Smooth muscle cell (in vitro differentiated cells): ENCODE measurements at regions not wholly inside any gene's neighbourhood (a gene's known extent, or its start where the extent isn't known, plus 50 kb on each side); places are given as distances from the start of the nearest gene placed in this dataset.

Experiments
- DNase-seq: peaks from one replicate; lab custom pipeline; 2025; ENCODE audit not compliant: unreplicated experiment; lab: John Stamatoyannopoulos, UW
- H2AFZ ChIP-seq: fragments of 200-600 bp; sonication (generic); 2 replicates; pipeline ENCODE4 v1.6.0; 2016; ENCODE audit warnings: antibody characterized with exemption, low read depth, mild to moderate bottlenecking
- H3F3A ChIP-seq: fragments of 200-600 bp; sonication (generic); 2 replicates; pipeline ENCODE4 v1.6.0; 2017; ENCODE audit warnings: antibody characterized with exemption, low read depth
- H3K27ac ChIP-seq: fragments of 200-600 bp; sonication (generic); 2 replicates; pipeline ENCODE4 v1.5.1; 2016; ENCODE audit warnings: low read depth, mild to moderate bottlenecking
- H3K27me3 ChIP-seq: fragments of 200-600 bp; sonication (generic); 2 replicates; pipeline ENCODE4 v1.6.1; 2016; ENCODE audit warnings: low read depth, mild to moderate bottlenecking
- H3K36me3 ChIP-seq: fragments of 200-600 bp; sonication (generic); 2 replicates; pipeline ENCODE4 v1.5.1; 2016; ENCODE audit warnings: low read depth
- H3K4me1 ChIP-seq: fragments of 200-600 bp; sonication (generic); 2 replicates; pipeline ENCODE4 v1.5.1; 2016; ENCODE audit warnings: low read depth
- H3K4me2 ChIP-seq: fragments of 200-600 bp; sonication (generic); 2 replicates; pipeline ENCODE4 v1.6.0; 2016; ENCODE audit warnings: mild to moderate bottlenecking
- H3K4me3 ChIP-seq: fragments of 200-600 bp; sonication (generic); 2 replicates; pipeline ENCODE4 v1.5.1; 2016; ENCODE audit warnings: mild to moderate bottlenecking
- H3K79me2 ChIP-seq: fragments of 200-600 bp; sonication (generic); 2 replicates; pipeline ENCODE4 v1.6.0; 2016; ENCODE audit warnings: low read depth, mild to moderate bottlenecking
- H3K9ac ChIP-seq: fragments of 200-600 bp; sonication (generic); 2 replicates; pipeline ENCODE4 v1.6.0; 2016; ENCODE audit warnings: low read depth
- H3K9me3 ChIP-seq: fragments of 200-600 bp; sonication (generic); replicated peaks from 2 replicates; pipeline ENCODE4 v1.5.1; 2016; ENCODE audit warnings: low read depth
- H4K20me1 ChIP-seq: fragments of 200-600 bp; sonication (generic); 2 replicates; pipeline ENCODE4 v1.6.0; 2016; ENCODE audit warnings: low read depth
- CTCF ChIP-seq: fragments of 200-600 bp; sonication (generic); IDR thresholded peaks from 2 replicates; pipeline ENCODE4 v1.5.1; 2017; ENCODE audit warnings: borderline replicate concordance, mild to moderate bottlenecking, antibody characterized with exemption; ENCODE audit not compliant: insufficient read depth, poor library complexity, severe bottlenecking
- WGBS: methylation state at CpG from one replicate; pipeline ENCODE4 v1.1.7; 2016; ENCODE audit warnings: low lambda C conversion rate; 5-methylcytosine and 5-hydroxymethylcytosine counted together

GRCh38 chr15:96958721-96959120 is 628.2 kb downstream of the NR2F2 start:
- Histone ChIP-seq H3F3A (no peaks in the 10 kb centered on the region), H3K9me3 (no peaks in the 10 kb centered on the region), H3K9ac (no peak overlapping the region), H3K4me2 (no peak overlapping the region), H3K27me3 (no peaks in the 10 kb centered on the region), H3K27ac (no peak overlapping the region), H3K79me2 (no peaks in the 10 kb centered on the region), H3K36me3 (no peaks in the 10 kb centered on the region), H3K4me1 (no peaks in the 10 kb centered on the region), H3K4me3 (no peak overlapping the region), H4K20me1 (no peaks in the 10 kb centered on the region), H2AFZ (no peak overlapping the region)
- TF ChIP-seq CTCF: no peak
- no peak for DNase-seq
- WGBS: 67% methylated on average over 2 of the region's 2 CpGs

- Histone ChIP-seq H3K27ac (no peak overlapping the region), H3K4me2 (no peak overlapping the region), H3K4me3 (no peak overlapping the region), H3K9me3 (no peaks in the 10 kb centered on the region), H3K79me2 (no peaks in the 10 kb centered on the region), H3K36me3 (no peaks in the 10 kb centered on the region), H3F3A (no peaks in the 10 kb centered on the region), H2AFZ (no peak overlapping the region), H3K4me1 (no peaks in the 10 kb centered on the region), H4K20me1 (no peaks in the 10 kb centered on the region), H3K27me3 (no peaks in the 10 kb centered on the region), H3K9ac (no peak overlapping the region)
- WGBS: 86% methylated on average over 6 of the region's 6 CpGs
- no peak for TF ChIP-seq CTCF
- DNase-seq: no peak
Measured at GRCh38 chr15:96959501-96959900, 629.0 kb downstream of the NR2F2 start.

GRCh38 chr15:96960711-96961480 is 630.4 kb downstream of the NR2F2 start:
- Histone ChIP-seq H3K27ac (no peak overlapping the region), H4K20me1 (no peaks in the 10 kb centered on the region), H3K4me2 (no peak overlapping the region), H3K36me3 (no peaks in the 10 kb centered on the region), H3K27me3 (no peaks in the 10 kb centered on the region), H3F3A (no peaks in the 10 kb centered on the region), H3K9me3 (no peaks in the 10 kb centered on the region), H3K79me2 (no peaks in the 10 kb centered on the region), H3K4me1 (no peaks in the 10 kb centered on the region), H2AFZ (no peak overlapping the region), H3K9ac (no peak overlapping the region), H3K4me3 (no peak overlapping the region)
- no peak for DNase-seq
- WGBS: 94% methylated on average over 4 of the region's 4 CpGs
- TF ChIP-seq CTCF: no peak

GRCh38 chr15:96966554-96966953 is 636.1 kb downstream of the NR2F2 start:
- no peak overlapping the region for H2AFZ ChIP-seq
- H3K4me1 ChIP-seq: no peaks in the 10 kb centered on the region
- H3K27me3 ChIP-seq: no peaks in the 10 kb centered on the region
- no peak for DNase-seq
- no peaks in the 10 kb centered on the region for H4K20me1 ChIP-seq
- H3K9ac ChIP-seq: no peak overlapping the region
- TF ChIP-seq CTCF: no peak
- H3K9me3 ChIP-seq: no peaks in the 10 kb centered on the region
- no peak overlapping the region for H3K4me2 ChIP-seq
- no peaks in the 10 kb centered on the region for H3F3A ChIP-seq
- H3K4me3 ChIP-seq: no peak overlapping the region
- 87% methylated on average over 3 of the region's 3 CpGs for WGBS
- no peak overlapping the region for H3K27ac ChIP-seq
- no peaks in the 10 kb centered on the region for H3K79me2 ChIP-seq
- H3K36me3 ChIP-seq: no peaks in the 10 kb centered on the region
